Activated naive CD8-positive, alpha-beta T cell treated with anti-CD3 and anti-CD28 coated beads, Interleukin-2, amount 10 ng/mL, durations not matched to agents 7 days and 5 days (primary cell): ENCODE measurements at regions not wholly inside any gene's neighbourhood (a gene's known extent, or its start where the extent isn't known, plus 50 kb on each side); places are given as distances from the start of the nearest gene placed in this dataset.

Source experiments
- ATAC-seq: fragments of 150-1000 bp; cut with Tn5 transposase; one replicate; pipeline ENCODE4 v1.10.0; 2021; ENCODE audit warnings: low read depth, moderate library complexity
- POLR2A ChIA-PET: fragments of 350-600 bp; sonication (Branson Sonifier 250); formaldehyde crosslinking; loops from one replicate; lab custom pipeline; 2021; ENCODE audit warnings: antibody characterized with exemption; lab: Charles Lee
- DNase-seq: peaks from one replicate; pipeline ENCODE4 v3.0.0; 2021
- H3K27ac Mint-ChIP-seq: one replicate; pipeline ENCODE4 v1.8.0; 2022; ENCODE audit warnings: mild to moderate bottlenecking, mixed read lengths
- H3K27me3 Mint-ChIP-seq: one replicate; pipeline ENCODE4 v1.8.0; 2022; ENCODE audit warnings: mild to moderate bottlenecking, moderate library complexity, mixed read lengths
- H3K36me3 Mint-ChIP-seq: one replicate; pipeline ENCODE4 v1.8.0; 2021; ENCODE audit warnings: mild to moderate bottlenecking, mixed read lengths
- H3K4me1 Mint-ChIP-seq: one replicate; pipeline ENCODE4 v1.8.0; 2021; ENCODE audit warnings: mixed read lengths
- H3K4me3 Mint-ChIP-seq: one replicate; pipeline ENCODE4 v1.8.0; 2022; ENCODE audit warnings: mild to moderate bottlenecking, moderate library complexity, mixed read lengths
- H3K9me3 Mint-ChIP-seq: one replicate; pipeline ENCODE4 v1.8.0; 2021; ENCODE audit warnings: mixed read lengths

GRCh38 chr10:3723766-3724165 is 61.2 kb downstream of the KLF6 start:
- ATAC-seq (no peak), DNase-seq (no peak)
- Mint-ChIP-seq H3K4me1 (no peaks in the 10 kb centered on the region), H3K9me3 (no peaks in the 10 kb centered on the region), H3K27ac (no peak overlapping the region), H3K27me3 (peaks cover 29% of the 10 kb centered on the region), H3K36me3 (no peaks in the 10 kb centered on the region), H3K4me3 (no peak overlapping the region)
- POLR2A ChIA-PET, result no interaction called here

DNA sequence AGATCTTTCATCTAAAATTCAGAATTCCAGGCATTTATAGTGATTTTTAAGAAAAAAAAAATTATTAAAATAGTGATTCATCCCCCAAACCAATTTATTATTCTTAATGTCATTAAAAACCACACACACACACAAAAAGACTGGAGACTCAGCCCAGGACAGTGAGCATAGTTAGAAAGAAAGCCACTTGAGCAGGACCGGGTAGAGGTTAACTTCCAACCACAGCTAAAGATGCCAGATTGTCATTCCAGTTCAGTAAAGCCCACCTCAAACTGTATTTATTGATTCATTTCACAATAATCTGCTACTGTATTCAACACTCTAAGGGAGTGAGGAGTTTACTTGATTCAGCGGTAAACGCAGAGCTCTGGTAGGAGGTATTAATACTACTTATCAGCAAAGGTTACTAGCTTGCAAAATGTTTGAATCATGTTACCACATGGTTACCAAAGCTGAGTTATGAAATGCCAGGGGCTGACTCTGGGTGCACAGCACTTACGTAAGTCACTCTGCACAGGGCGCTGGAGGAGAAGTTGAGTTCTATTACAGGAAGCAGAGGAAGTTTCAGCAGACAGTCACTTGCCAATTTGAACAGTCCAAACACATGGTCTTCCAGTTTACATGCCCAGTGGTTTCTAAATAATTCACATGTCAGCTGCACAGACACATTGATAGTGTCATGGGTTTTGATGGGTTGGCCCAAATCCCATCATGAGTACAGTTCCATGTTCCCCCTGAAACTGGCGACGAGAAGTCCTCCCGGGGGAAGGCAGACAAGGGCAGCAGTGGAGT is 64.6 kb downstream of the KLF6 start:
- ATAC-seq (no peak), DNase-seq (no peak)
- Mint-ChIP-seq H3K27me3 (peaks cover 20% of the 10 kb centered on the region), H3K36me3 (no peaks in the 10 kb centered on the region), H3K4me3 (no peak overlapping the region), H3K4me1 (no peaks in the 10 kb centered on the region), H3K27ac (no peak overlapping the region), H3K9me3 (no peaks in the 10 kb centered on the region)
- POLR2A ChIA-PET, result interaction anchor here (1.2 kb wide), 1 partner anchor 65 kb away, joined by 3 read pairs; the partner anchor contains the start of gene KLF6

DNA sequence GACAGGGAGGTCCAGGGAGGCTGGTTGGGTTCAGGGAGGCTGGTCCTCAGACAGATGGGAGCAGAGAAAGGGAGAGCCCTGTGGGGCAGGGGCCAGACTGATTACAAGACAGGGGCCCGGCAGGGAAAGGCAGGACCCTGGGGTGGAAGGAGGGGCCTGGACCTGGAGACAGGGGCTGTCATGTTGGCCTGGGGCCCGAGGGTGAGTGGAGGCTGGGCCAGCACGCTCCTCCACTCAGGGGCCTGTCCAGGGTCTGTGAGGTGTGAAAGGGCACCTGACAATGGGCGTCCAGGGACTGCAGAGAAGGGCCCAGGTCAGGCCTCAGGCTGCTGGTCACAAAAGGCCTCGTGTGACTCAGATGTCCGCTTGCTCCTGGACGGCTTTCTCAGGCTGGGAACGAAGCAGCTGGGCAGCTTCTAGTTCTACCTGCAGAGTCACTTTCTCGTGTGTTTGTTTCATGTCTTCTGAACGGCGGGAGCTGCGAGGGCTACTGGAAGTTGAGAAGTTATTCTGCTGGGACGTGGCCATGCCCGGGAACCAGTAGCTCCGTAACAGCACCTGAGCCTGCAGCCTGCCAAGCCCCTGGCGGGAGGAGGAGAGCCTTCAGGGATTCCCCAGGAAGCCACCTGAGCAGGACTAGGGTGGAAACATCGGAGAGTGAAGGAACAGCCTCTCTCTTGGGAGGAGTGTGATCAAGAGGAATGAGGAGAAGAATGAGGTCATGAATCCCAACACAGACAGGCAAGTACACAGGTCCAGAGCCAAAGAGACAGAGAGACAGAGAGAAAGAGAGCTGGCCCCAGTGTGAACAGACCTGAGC is 65.8 kb downstream of the KLF6 start:
- Mint-ChIP-seq H3K4me1 (no peaks in the 10 kb centered on the region), H3K9me3 (no peaks in the 10 kb centered on the region), H3K36me3 (no peaks in the 10 kb centered on the region), H3K27ac (no peak overlapping the region), H3K4me3 (no peak overlapping the region), H3K27me3 (peaks cover 13% of the 10 kb centered on the region)
- ATAC-seq (no peak), DNase-seq (no peak)
- POLR2A ChIA-PET, result no interaction called here

GRCh38 chr10:3716093-3716492 is 68.9 kb downstream of the KLF6 start:
- POLR2A ChIA-PET, result no interaction called here
- H3K4me3 Mint-ChIP-seq, result no peak overlapping the region
- H3K27me3 Mint-ChIP-seq, result peaks cover 5% of the 10 kb centered on the region
- peaks cover 3% of the 10 kb centered on the region for H3K36me3 Mint-ChIP-seq
- H3K27ac Mint-ChIP-seq, result no peak overlapping the region
- DNase-seq (no peak), ATAC-seq (no peak)
- peaks cover 14% of the 10 kb centered on the region for H3K9me3 Mint-ChIP-seq
- H3K4me1 Mint-ChIP-seq, result no peaks in the 10 kb centered on the region

- Mint-ChIP-seq H3K27me3 (peaks cover 5% of the 10 kb centered on the region), H3K9me3 (peaks cover 16% of the 10 kb centered on the region), H3K4me1 (peaks cover 1% of the 10 kb centered on the region), H3K36me3 (peaks cover 5% of the 10 kb centered on the region), H3K27ac (no peak overlapping the region), H3K4me3 (no peak overlapping the region)
- ATAC-seq (no peak), DNase-seq (no peak)
- POLR2A ChIA-PET, result no interaction called here
Measured at GRCh38 chr10:3714967-3715366, 70.0 kb downstream of the KLF6 start.

- no peak for DNase-seq
- Mint-ChIP-seq H3K36me3 (peaks cover 5% of the 10 kb centered on the region), H3K4me1 (peaks cover 1% of the 10 kb centered on the region), H3K27me3 (peaks cover 5% of the 10 kb centered on the region), H3K27ac (no peak overlapping the region), H3K4me3 (no peak overlapping the region), H3K9me3 (peaks cover 16% of the 10 kb centered on the region)
- POLR2A ChIA-PET, result no interaction called here
- ATAC-seq, result no peak
Measured at GRCh38 chr10:3714531-3714930, 70.5 kb downstream of the KLF6 start.

- ATAC-seq, result no peak
- peaks cover 5% of the 10 kb centered on the region for H3K36me3 Mint-ChIP-seq
- POLR2A ChIA-PET, result no interaction called here
Measured at GRCh38 chr10:3712707-3713106, 72.3 kb downstream of the KLF6 start.

GRCh38 chr10:3711918-3712317 is 73.1 kb downstream of the KLF6 start:
- Mint-ChIP-seq H3K27ac (no peak overlapping the region), H3K27me3 (peaks cover 8% of the 10 kb centered on the region), H3K9me3 (peaks cover 16% of the 10 kb centered on the region), H3K4me3 (no peak overlapping the region), H3K36me3 (peaks cover 5% of the 10 kb centered on the region), H3K4me1 (peaks cover 1% of the 10 kb centered on the region)
- POLR2A ChIA-PET, result no interaction called here
- ATAC-seq (no peak), DNase-seq (no peak)

More at GRCh38 chr10:3712707-3713106, 72.3 kb downstream of the KLF6 start:
- H3K9me3 Mint-ChIP-seq, result peaks cover 16% of the 10 kb centered on the region
- peaks cover 5% of the 10 kb centered on the region for H3K27me3 Mint-ChIP-seq
- no peak for DNase-seq
- H3K4me1 Mint-ChIP-seq, result peaks cover 1% of the 10 kb centered on the region
- no peak overlapping the region for H3K4me3 Mint-ChIP-seq
- H3K27ac Mint-ChIP-seq, result no peak overlapping the region

- DNase-seq (no peak), ATAC-seq (no peak)
- Mint-ChIP-seq H3K4me3 (no peak overlapping the region), H3K36me3 (peaks cover 5% of the 10 kb centered on the region), H3K4me1 (peaks cover 1% of the 10 kb centered on the region), H3K9me3 (peaks cover 16% of the 10 kb centered on the region), H3K27ac (no peak overlapping the region), H3K27me3 (peaks cover 8% of the 10 kb centered on the region)
- POLR2A ChIA-PET, result no interaction called here
Measured at GRCh38 chr10:3710764-3711163, 74.2 kb downstream of the KLF6 start.

- H3K4me1 Mint-ChIP-seq, result peaks cover 1% of the 10 kb centered on the region
- DNase-seq (no peak), ATAC-seq (no peak)
- peaks cover 16% of the 10 kb centered on the region for H3K9me3 Mint-ChIP-seq
- H3K27ac Mint-ChIP-seq, result no peak overlapping the region
- H3K36me3 Mint-ChIP-seq, result peaks cover 5% of the 10 kb centered on the region
- peaks cover 10% of the 10 kb centered on the region for H3K27me3 Mint-ChIP-seq
- no peak overlapping the region for H3K4me3 Mint-ChIP-seq
- POLR2A ChIA-PET, result no interaction called here
Measured at GRCh38 chr10:3709456-3710060, 75.5 kb downstream of the KLF6 start.

GRCh38 chr10:3708852-3709251 is 76.2 kb downstream of the KLF6 start:
- POLR2A ChIA-PET, result no interaction called here
- H3K9me3 Mint-ChIP-seq, result peaks cover 16% of the 10 kb centered on the region
- no peak overlapping the region for H3K27ac Mint-ChIP-seq
- no peak overlapping the region for H3K4me3 Mint-ChIP-seq
- no peak for DNase-seq
- H3K27me3 Mint-ChIP-seq, result peaks cover 10% of the 10 kb centered on the region
- H3K4me1 Mint-ChIP-seq, result peaks cover 1% of the 10 kb centered on the region
- H3K36me3 Mint-ChIP-seq, result peaks cover 5% of the 10 kb centered on the region
- no peak for ATAC-seq

- no peak for ATAC-seq
Measured at GRCh38 chr10:3704565-3705325, 80.3 kb downstream of the KLF6 start.

DNA sequence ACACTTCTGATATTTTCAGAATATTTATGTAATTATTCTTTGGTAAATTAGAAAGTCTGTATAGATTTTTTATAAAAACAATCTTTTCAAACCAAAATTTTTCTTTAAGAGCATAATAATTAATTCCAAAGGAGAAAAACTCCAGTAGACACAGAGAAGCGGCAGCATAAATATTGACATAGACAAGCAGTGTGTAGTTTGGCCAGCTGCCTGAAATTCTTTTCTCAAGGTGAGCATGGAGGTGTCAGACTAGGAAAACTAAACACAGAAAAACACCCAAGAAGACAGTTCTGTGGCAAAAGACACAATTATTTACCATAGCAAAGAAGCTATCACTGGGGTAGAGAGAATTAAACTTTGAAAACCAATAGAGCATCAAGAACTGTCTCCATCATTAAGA is 82.4 kb downstream of the KLF6 start:
- no peaks in the 10 kb centered on the region for H3K9me3 Mint-ChIP-seq
- no peaks in the 10 kb centered on the region for H3K4me1 Mint-ChIP-seq
- ATAC-seq, result no peak
- POLR2A ChIA-PET, result no interaction called here
- no peak for DNase-seq
- H3K4me3 Mint-ChIP-seq, result no peak overlapping the region
- H3K36me3 Mint-ChIP-seq, result no peaks in the 10 kb centered on the region
- peaks cover 31% of the 10 kb centered on the region for H3K27me3 Mint-ChIP-seq
- no peak overlapping the region for H3K27ac Mint-ChIP-seq

More at GRCh38 chr10:3704565-3705325, 80.3 kb downstream of the KLF6 start:
- no peaks in the 10 kb centered on the region for H3K36me3 Mint-ChIP-seq
- no peak for DNase-seq
- H3K4me1 Mint-ChIP-seq, result no peaks in the 10 kb centered on the region
- H3K27me3 Mint-ChIP-seq, result peaks cover 18% of the 10 kb centered on the region
- no peak overlapping the region for H3K27ac Mint-ChIP-seq
- POLR2A ChIA-PET, result no interaction called here
- no peaks in the 10 kb centered on the region for H3K9me3 Mint-ChIP-seq
- no peak overlapping the region for H3K4me3 Mint-ChIP-seq
